ENCODE measurements at regions not wholly inside any gene's neighbourhood (a gene's known extent, or its start where the extent isn't known, plus 50 kb on each side); places are given as distances from the start of the nearest gene placed in this dataset.

DNA sequence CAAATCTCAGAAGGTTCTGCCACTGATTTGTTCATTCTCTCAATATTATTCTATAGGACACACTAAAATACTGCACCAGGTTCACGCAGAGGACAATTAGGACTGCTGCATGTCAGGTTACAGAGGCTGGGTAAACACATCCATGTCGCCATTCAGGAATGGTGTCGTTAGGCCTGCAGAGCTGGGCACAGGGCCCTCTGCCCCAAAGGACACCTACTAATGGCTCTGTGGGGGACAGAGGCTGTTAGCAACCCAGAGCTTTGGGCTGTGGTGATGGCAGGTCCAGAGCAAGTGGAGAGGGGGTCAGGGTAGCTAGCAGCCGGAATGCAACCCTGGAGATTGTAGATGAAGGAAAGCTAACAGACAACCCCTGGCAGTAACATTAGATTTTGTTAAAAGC lies 115.9 kb downstream of the TTC32 start:
- Histone ChIP-seq H3K4me1 (ENCODE audit: control insufficient read depth in 1 of 2, low read depth in 2 of 2) (peaks cover 19 to 47% of the 10 kb centered on the region in 2 donors), H3K36me3 (no peaks in the 10 kb centered on the region), H3K27me3 (replicated peaks; ENCODE audit: insufficient read depth) (no peaks in the 10 kb centered on the region), H3K27ac (peak overlapping the region; percentile 69 to 80), H3K9me3 (no peaks in the 10 kb centered on the region), H3K4me3 (no peak overlapping the region)
- ATAC-seq (ENCODE audit: insufficient number of reproducible peaks, low FRiP score, low read depth) (no peak), DNase-seq (ENCODE audit: low spot score) (no peak)
- TF ChIP-seq, protein P1, sequence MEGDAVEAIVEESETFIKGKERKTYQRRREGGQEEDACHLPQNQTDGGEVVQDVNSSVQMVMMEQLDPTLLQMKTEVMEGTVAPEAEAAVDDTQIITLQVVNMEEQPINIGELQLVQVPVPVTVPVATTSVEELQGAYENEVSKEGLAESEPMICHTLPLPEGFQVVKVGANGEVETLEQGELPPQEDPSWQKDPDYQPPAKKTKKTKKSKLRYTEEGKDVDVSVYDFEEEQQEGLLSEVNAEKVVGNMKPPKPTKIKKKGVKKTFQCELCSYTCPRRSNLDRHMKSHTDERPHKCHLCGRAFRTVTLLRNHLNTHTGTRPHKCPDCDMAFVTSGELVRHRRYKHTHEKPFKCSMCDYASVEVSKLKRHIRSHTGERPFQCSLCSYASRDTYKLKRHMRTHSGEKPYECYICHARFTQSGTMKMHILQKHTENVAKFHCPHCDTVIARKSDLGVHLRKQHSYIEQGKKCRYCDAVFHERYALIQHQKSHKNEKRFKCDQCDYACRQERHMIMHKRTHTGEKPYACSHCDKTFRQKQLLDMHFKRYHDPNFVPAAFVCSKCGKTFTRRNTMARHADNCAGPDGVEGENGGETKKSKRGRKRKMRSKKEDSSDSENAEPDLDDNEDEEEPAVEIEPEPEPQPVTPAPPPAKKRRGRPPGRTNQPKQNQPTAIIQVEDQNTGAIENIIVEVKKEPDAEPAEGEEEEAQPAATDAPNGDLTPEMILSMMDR (IDR thresholded peaks at IDR 0.05): no peak

DNA sequence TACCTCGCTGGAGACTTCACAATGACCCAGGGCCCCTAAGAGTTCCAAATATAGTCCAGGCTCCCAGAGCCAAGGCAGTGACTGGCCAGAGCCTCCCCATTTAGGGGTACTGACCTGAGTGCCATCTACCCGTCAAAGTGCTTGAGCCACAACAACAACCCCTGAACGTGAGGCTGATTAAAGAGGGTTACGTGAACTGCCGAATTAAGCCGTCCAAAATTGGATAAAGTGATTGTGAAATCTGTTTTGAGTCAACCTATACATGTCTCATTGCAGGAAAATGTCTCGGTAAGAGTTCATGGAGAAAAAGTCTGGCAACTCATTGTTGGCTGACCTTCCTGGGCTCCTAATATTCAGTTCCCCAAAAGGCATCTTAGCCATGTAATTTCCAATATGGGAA lies 116.3 kb downstream of the TTC32 start:
- TF ChIP-seq, protein P1 (IDR thresholded peaks at IDR 0.05): no peak

DNA sequence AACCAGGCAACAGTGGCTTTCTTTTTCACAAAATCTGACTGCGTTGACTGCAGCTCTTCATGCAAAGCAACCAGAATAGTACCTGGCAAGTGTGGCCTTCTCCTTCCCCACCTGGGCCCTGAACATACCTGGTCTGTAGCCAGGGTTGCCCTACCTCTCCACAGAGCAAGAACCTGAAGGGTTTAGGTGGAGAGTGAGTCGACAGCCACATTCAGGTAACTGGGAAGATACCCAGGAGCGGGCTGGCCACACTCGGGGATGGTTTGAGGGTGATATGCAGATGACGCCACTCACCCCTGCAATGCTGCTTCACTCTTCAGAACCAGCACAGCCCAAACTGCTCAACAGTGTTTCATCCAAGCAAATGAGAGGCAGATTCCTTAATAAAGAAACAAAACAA lies 117.3 kb downstream of the TTC32 start:
- Histone ChIP-seq H3K27me3 (replicated peaks; ENCODE audit: insufficient read depth) (no peaks in the 10 kb centered on the region), H3K27ac (peak overlapping the region; percentile 69 to 80), H3K4me1 (ENCODE audit: control insufficient read depth in 1 of 2, low read depth in 2 of 2) (peaks cover 19 to 55% of the 10 kb centered on the region in 2 donors), H3K36me3 (no peaks in the 10 kb centered on the region), H3K4me3 (no peak overlapping the region), H3K9me3 (no peaks in the 10 kb centered on the region)
- no peak for ATAC-seq (ENCODE audit: insufficient number of reproducible peaks, low FRiP score, low read depth)
- TF ChIP-seq, protein P1 (IDR thresholded peaks at IDR 0.05): no peak
- no peak for DNase-seq (ENCODE audit: low spot score)

More for the DNA sequence above, 116.3 kb downstream of the TTC32 start:
- H3K4me1 ChIP-seq (ENCODE audit: control insufficient read depth in 1 of 2, low read depth in 2 of 2): peaks cover 19 to 51% of the 10 kb centered on the region in 2 donors
- DNase-seq (ENCODE audit: low spot score): no peak
- H3K9me3 ChIP-seq: no peaks in the 10 kb centered on the region
- H3K4me3 ChIP-seq: no peak overlapping the region
- no peaks in the 10 kb centered on the region for H3K27me3 ChIP-seq (replicated peaks; ENCODE audit: insufficient read depth)
- no peak for ATAC-seq (ENCODE audit: insufficient number of reproducible peaks, low FRiP score, low read depth)
- no peaks in the 10 kb centered on the region for H3K36me3 ChIP-seq
- H3K27ac ChIP-seq: peak overlapping the region; percentile 69 to 80

DNA sequence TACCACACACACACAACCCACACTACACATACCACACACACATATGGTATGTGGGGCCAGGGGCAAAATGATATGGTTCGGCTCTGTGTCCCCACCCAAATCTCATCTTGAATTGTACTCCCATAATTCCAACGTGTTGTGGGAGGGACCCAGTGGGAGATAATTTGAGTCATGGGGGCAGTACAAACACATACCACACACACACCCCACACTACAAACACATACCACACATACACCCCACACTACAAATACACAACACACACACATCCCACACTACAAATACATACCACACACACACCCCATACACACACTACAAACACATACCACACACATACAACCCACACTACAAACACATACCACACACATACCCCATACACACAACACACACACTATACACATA lies 117.8 kb downstream of the TTC32 start:
- Histone ChIP-seq H3K27me3 (replicated peaks; ENCODE audit: insufficient read depth) (no peaks in the 10 kb centered on the region), H3K4me3 (no peak overlapping the region), H3K36me3 (no peaks in the 10 kb centered on the region), H3K4me1 (ENCODE audit: control insufficient read depth in 1 of 2, low read depth in 2 of 2) (peaks cover 19 to 55% of the 10 kb centered on the region in 2 donors), H3K9me3 (no peaks in the 10 kb centered on the region), H3K27ac (no peak overlapping the region)
- TF ChIP-seq, protein P1 (IDR thresholded peaks at IDR 0.05): no peak
- ATAC-seq (ENCODE audit: insufficient number of reproducible peaks, low FRiP score, low read depth) (no peak), DNase-seq (ENCODE audit: low spot score) (no peak)

DNA sequence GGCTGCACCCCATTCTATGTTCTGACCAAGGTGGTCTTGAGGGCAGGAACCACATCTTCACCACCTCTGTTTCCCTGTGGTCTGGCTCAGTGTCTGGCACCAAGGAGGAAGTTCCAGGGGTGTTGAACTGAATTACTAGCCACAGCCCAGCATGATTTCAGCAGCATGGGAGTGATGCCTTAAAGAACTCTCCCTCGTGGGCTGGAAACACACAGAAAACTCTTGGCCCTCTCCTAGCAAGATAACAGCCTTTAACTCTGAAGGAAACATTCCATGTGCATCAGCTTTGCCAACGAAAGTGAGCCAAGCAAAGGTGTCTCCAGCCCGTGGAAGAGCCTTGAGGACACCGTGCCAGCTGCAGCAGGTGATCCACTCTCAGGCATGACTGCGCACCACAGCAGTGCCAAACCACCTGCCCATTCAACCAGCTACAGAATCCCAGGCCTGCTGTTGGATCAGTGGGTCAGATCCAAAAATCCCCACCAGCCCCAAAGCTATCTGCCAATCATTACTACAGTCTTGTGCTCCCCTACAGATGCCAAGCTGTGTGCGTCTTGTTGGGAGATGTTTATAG lies 124.8 kb downstream of the TTC32 start:
- Histone ChIP-seq H3K4me3 (no peak overlapping the region), H3K27ac (peak overlapping the region in 1 of 2 donors; percentile 17), H3K27me3 (replicated peaks; ENCODE audit: insufficient read depth) (no peaks in the 10 kb centered on the region), H3K36me3 (no peaks in the 10 kb centered on the region), H3K4me1 (ENCODE audit: control insufficient read depth in 1 of 2, low read depth in 2 of 2) (peaks cover 0 to 53% of the 10 kb centered on the region in 2 donors), H3K9me3 (no peaks in the 10 kb centered on the region)
- DNase-seq (ENCODE audit: low spot score) (no peak), ATAC-seq (ENCODE audit: insufficient number of reproducible peaks, low FRiP score, low read depth) (no peak)
- TF ChIP-seq, protein P1 (IDR thresholded peaks at IDR 0.05): no peak

Data from thoracic aorta (tissue), 2 donors.